GM12891 (cell line): ENCODE measurements at regions not wholly inside any gene's neighbourhood (a gene's known extent, or its start where the extent isn't known, plus 50 kb on each side); places are given as distances from the start of the nearest gene placed in this dataset.

Experiments used
- PAX5 ChIP-seq: IDR thresholded peaks from 2 replicates; pipeline ENCODE4 v1.6.1; 2011; ENCODE audit warnings: low read length, moderate library complexity, mild to moderate bottlenecking; ENCODE audit not compliant: insufficient read depth, severe bottlenecking
- POLR2A ChIP-seq: IDR thresholded peaks from 2 replicates; pipeline ENCODE4 v1.6.1; 2011; ENCODE audit warnings: low read depth, low read length, control low read depth
- POLR2AphosphoS5 ChIP-seq: IDR thresholded peaks from 2 replicates; pipeline ENCODE4 v1.6.1; 2011; ENCODE audit warnings: low read depth, low read length, control low read depth
- POU2F2 ChIP-seq: IDR thresholded peaks from 2 replicates; pipeline ENCODE4 v1.6.1; 2011; ENCODE audit warnings: low read depth, mild to moderate bottlenecking, control low read depth, low read length, moderate library complexity
- TAF1 ChIP-seq: IDR thresholded peaks from 2 replicates; pipeline ENCODE4 v1.6.1; 2011; ENCODE audit warnings: low read depth, low read length, control low read depth

- no peak for TF ChIP-seq POLR2AphosphoS5
- TF ChIP-seq PAX5: no peak
- TF ChIP-seq POLR2A: no peak
- TF ChIP-seq TAF1: no peak
- TF ChIP-seq POU2F2: no peak
Observed at GRCh38 chr6:166221636-166222035, 54.0 kb upstream of the TBXT start.
